HEK293 (cell line): ENCODE measurements at regions not wholly inside any gene's neighbourhood (a gene's known extent, or its start where the extent isn't known, plus 50 kb on each side); places are given as distances from the start of the nearest gene placed in this dataset.

Source experiments
- CTCF ChIA-PET: fragments of 350-600 bp; formaldehyde crosslinking; extraction: SDS; loops from one replicate; lab custom pipeline; 2021; ENCODE audit warnings: antibody characterized with exemption; lab: Yijun Ruan, JAX
- POLR2A ChIA-PET: fragments of 300-600 bp; formaldehyde crosslinking; extraction: SDS; loops from one replicate; lab custom pipeline; 2020; ENCODE audit warnings: antibody characterized with exemption, inconsistent platforms; lab: Yijun Ruan, JAX
- H3K27ac ChIP-seq: fragments of 200-500 bp; sonication (Bioruptor generic); 2 replicates; pipeline ENCODE4 v1.5.1; 2014; ENCODE audit warnings: low read depth, low read length, control low read depth, inconsistent platforms; ENCODE audit errors: extremely low read depth
- H3K36me3 ChIP-seq, 2 experiments: fragments of 200-500 bp in 1 of 2; sonication (Bioruptor generic) in 1 of 2; 1 replicate in 1 of 2; 2 replicates in 1 of 2; pipeline ENCODE4 v1.5.1; 2014 to 2017; ENCODE audit warnings: inconsistent platforms in 2 of 2, low read length in 2 of 2; ENCODE audit not compliant: control insufficient read depth in 2 of 2, insufficient read depth in 1 of 2
- H3K4me1 ChIP-seq: fragments of 200-500 bp; sonication (Bioruptor generic); 2 replicates; pipeline ENCODE4 v1.5.1; 2014; ENCODE audit warnings: mild to moderate bottlenecking, low read length, inconsistent platforms; ENCODE audit not compliant: control insufficient read depth, insufficient read depth
- H3K4me3 ChIP-seq: 2 replicates; pipeline ENCODE4 v1.5.1; 2011; ENCODE audit warnings: low read depth, mild to moderate bottlenecking, control low read depth, low read length, moderate library complexity
- H3K9me3 ChIP-seq: fragments of 200-500 bp; sonication (Bioruptor generic); 2 replicates; pipeline ENCODE4 v1.5.1; 2014; ENCODE audit warnings: low read depth, low read length, inconsistent platforms; ENCODE audit not compliant: control insufficient read depth, insufficient read depth
- GLI4 ChIP-seq: fragments of 450-650 bp; formaldehyde crosslinking; IDR thresholded peaks from 2 replicates; pipeline ENCODE4 v1.5.1; 2016; ENCODE audit warnings: missing biosample characterization, missing genetic modification characterization
- MEIS1 ChIP-seq: sonication (generic); formaldehyde crosslinking; IDR thresholded peaks from 2 replicates; pipeline ENCODE4 v1.8.1; 2022; ENCODE audit warnings: missing genetic modification reagents, mild to moderate bottlenecking, borderline replicate concordance
- PRDM1 ChIP-seq: fragments of 450-650 bp; formaldehyde crosslinking; IDR thresholded peaks from 2 replicates; pipeline ENCODE4; 2016; ENCODE audit warnings: missing biosample characterization, missing genetic modification characterization
- TCF7L2 ChIP-seq: IDR thresholded peaks from 2 replicates; pipeline ENCODE4 v1.6.1; 2011; ENCODE audit warnings: low read depth, mild to moderate bottlenecking, inconsistent platforms, low read length, moderate library complexity, borderline replicate concordance
- YY1 ChIP-seq: fragments of 450-650 bp; formaldehyde crosslinking; IDR thresholded peaks from 2 replicates; pipeline ENCODE4 v1.5.1; 2018; ENCODE audit warnings: missing biosample characterization, missing genetic modification characterization
- ZBTB20 ChIP-seq: fragments of 450-650 bp; formaldehyde crosslinking; IDR thresholded peaks from 2 replicates; pipeline ENCODE4 v1.5.1; 2016; ENCODE audit warnings: missing biosample characterization, missing genetic modification characterization
- ZIC2 ChIP-seq: fragments of 450-650 bp; formaldehyde crosslinking; IDR thresholded peaks from 2 replicates; pipeline ENCODE4 v1.5.1; 2016; ENCODE audit warnings: missing biosample characterization, missing genetic modification characterization
- ZNF10 ChIP-seq: fragments of 450-650 bp; formaldehyde crosslinking; IDR thresholded peaks from 2 replicates; pipeline ENCODE4 v1.5.1; 2017; ENCODE audit warnings: missing biosample characterization, missing genetic modification characterization
- ZNF146 ChIP-seq: fragments of 450-650 bp; formaldehyde crosslinking; IDR thresholded peaks from 2 replicates; pipeline ENCODE4 v1.5.1; 2016; ENCODE audit warnings: missing biosample characterization, missing genetic modification characterization
- ZNF16 ChIP-seq: fragments of 450-650 bp; formaldehyde crosslinking; IDR thresholded peaks from 2 replicates; pipeline ENCODE4 v1.5.1; 2016; ENCODE audit warnings: low read depth, missing biosample characterization, missing genetic modification characterization
- ZNF169 ChIP-seq: fragments of 450-650 bp; formaldehyde crosslinking; IDR thresholded peaks from 2 replicates; pipeline ENCODE4 v1.5.1; 2016; ENCODE audit warnings: missing biosample characterization, missing genetic modification characterization
- ZNF391 ChIP-seq: fragments of 450-650 bp; formaldehyde crosslinking; IDR thresholded peaks from 2 replicates; pipeline ENCODE4 v1.5.1; 2016; ENCODE audit warnings: low read depth, missing biosample characterization, missing genetic modification characterization, borderline replicate concordance
- ZNF544 ChIP-seq: fragments of 450-650 bp; formaldehyde crosslinking; IDR thresholded peaks from 2 replicates; pipeline ENCODE4 v1.5.0; 2017; ENCODE audit warnings: missing biosample characterization, missing genetic modification characterization
- ZNF548 ChIP-seq: fragments of 450-650 bp; formaldehyde crosslinking; IDR thresholded peaks from 2 replicates; pipeline ENCODE4 v1.5.1; 2016; ENCODE audit warnings: missing biosample characterization, missing genetic modification characterization
- ZNF561 ChIP-seq: fragments of 450-650 bp; IDR thresholded peaks from 2 replicates; pipeline ENCODE4 v1.5.1; 2018; ENCODE audit warnings: missing biosample characterization, missing genetic modification characterization, borderline replicate concordance
- ZNF658 ChIP-seq: fragments of 450-650 bp; formaldehyde crosslinking; IDR thresholded peaks from 2 replicates; pipeline ENCODE4; 2016; ENCODE audit warnings: missing biosample characterization, missing genetic modification characterization
- ZNF837 ChIP-seq: fragments of 450-650 bp; formaldehyde crosslinking; IDR thresholded peaks from 2 replicates; pipeline ENCODE4 v1.5.1; 2016; ENCODE audit warnings: missing biosample characterization, missing genetic modification characterization
- ZSCAN16 ChIP-seq: fragments of 450-650 bp; formaldehyde crosslinking; IDR thresholded peaks from 2 replicates; pipeline ENCODE4 v1.5.1; 2016; ENCODE audit warnings: missing biosample characterization, missing genetic modification characterization
- TF ChIP-seq, protein P1 (sequence below): fragments of 450-650 bp; formaldehyde crosslinking; IDR thresholded peaks from 2 replicates; pipeline ENCODE4 v1.5.1; 2016; ENCODE audit warnings: missing biosample characterization, missing genetic modification characterization
- TF ChIP-seq, protein P2 (sequence below): sonication (generic); formaldehyde crosslinking; IDR thresholded peaks from 2 replicates; pipeline ENCODE4 v1.8.1; 2022; ENCODE audit warnings: mild to moderate bottlenecking, moderate library complexity, missing genetic modification reagents
- TF ChIP-seq, protein P3 (sequence below): fragments of 450-650 bp; formaldehyde crosslinking; IDR thresholded peaks from 2 replicates; pipeline ENCODE4 v1.5.1; 2016; ENCODE audit warnings: missing biosample characterization, missing genetic modification characterization
- TF ChIP-seq, protein P4 (sequence below): fragments of 450-650 bp; IDR thresholded peaks from 2 replicates; pipeline ENCODE4 v1.5.1; 2018; ENCODE audit warnings: missing biosample characterization, missing genetic modification characterization
- TF ChIP-seq, protein P5 (sequence below): fragments of 450-650 bp; formaldehyde crosslinking; IDR thresholded peaks from 2 replicates; pipeline ENCODE4 v1.5.1; 2016; ENCODE audit warnings: missing biosample characterization, missing genetic modification characterization
- TF ChIP-seq, protein P6 (sequence below): fragments of 450-650 bp; formaldehyde crosslinking; IDR thresholded peaks from 2 replicates; pipeline ENCODE4 v1.5.1; 2017; ENCODE audit warnings: missing biosample characterization, mild to moderate bottlenecking, missing genetic modification characterization, moderate library complexity

DNA sequence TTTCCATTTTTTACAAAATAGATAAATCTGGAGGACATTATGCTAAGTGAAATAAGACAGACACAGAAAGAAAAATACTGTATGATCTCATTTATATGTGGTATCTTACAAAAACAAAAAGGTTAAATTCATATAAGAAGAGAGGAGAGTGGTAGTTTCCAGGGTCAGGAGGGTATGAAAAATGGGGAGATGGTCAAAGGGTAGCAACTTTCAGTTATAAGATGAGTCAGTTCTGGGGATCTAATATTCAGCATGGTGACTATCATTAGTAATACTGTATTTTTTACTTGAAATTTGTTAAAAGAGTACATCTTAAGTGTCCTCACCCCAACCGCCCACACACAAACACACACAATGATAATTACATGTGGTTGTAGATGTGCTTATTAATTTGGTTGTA lies 1250.1 kb downstream of the SORCS1 start (continued):
- TF ChIP-seq, protein P1, sequence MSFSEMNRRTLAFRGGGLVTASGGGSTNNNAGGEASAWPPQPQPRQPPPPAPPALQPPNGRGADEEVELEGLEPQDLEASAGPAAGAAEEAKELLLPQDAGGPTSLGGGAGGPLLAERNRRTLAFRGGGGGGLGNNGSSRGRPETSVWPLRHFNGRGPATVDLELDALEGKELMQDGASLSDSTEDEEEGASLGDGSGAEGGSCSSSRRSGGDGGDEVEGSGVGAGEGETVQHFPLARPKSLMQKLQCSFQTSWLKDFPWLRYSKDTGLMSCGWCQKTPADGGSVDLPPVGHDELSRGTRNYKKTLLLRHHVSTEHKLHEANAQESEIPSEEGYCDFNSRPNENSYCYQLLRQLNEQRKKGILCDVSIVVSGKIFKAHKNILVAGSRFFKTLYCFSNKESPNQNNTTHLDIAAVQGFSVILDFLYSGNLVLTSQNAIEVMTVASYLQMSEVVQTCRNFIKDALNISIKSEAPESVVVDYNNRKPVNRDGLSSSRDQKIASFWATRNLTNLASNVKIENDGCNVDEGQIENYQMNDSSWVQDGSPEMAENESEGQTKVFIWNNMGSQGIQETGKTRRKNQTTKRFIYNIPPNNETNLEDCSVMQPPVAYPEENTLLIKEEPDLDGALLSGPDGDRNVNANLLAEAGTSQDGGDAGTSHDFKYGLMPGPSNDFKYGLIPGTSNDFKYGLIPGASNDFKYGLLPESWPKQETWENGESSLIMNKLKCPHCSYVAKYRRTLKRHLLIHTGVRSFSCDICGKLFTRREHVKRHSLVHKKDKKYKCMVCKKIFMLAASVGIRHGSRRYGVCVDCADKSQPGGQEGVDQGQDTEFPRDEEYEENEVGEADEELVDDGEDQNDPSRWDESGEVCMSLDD, result no peak
- TF ChIP-seq ZNF146 (tag by site-specific recombination), result no peak
- TF ChIP-seq ZIC2 (tag by site-specific recombination), result no peak
- TF ChIP-seq ZNF837 (tag by site-specific recombination), result no peak

DNA sequence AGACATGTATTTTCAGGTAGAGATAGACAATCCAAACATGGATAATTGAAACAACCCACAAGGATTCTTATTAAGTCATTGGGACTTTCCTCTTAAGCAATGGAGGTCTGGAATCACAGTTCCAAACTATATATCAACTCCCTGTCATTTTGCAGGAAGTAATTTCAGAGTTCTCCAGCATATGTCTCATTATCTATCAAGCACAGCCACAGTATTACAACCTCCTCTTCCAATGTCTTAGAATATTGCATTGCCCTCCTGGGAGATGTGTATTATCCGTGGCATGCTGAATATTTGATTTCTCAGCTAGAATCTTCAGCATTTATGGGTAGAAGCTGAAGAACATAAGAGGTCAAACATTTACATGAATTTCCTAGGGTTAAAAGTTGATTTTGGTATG lies 1255.8 kb downstream of the SORCS1 start:
- no peaks in the 10 kb centered on the region for H3K36me3 ChIP-seq
- no peak for TF ChIP-seq ZNF658 (tag by site-specific recombination)
- TF ChIP-seq ZNF548 (tag by site-specific recombination), result no peak
- no peak for TF ChIP-seq ZNF544 (tag by site-specific recombination)
- TF ChIP-seq TCF7L2, result no peak
- TF ChIP-seq ZNF169, result no peak
- TF ChIP-seq ZSCAN16, result no peak
- TF ChIP-seq, protein P2, sequence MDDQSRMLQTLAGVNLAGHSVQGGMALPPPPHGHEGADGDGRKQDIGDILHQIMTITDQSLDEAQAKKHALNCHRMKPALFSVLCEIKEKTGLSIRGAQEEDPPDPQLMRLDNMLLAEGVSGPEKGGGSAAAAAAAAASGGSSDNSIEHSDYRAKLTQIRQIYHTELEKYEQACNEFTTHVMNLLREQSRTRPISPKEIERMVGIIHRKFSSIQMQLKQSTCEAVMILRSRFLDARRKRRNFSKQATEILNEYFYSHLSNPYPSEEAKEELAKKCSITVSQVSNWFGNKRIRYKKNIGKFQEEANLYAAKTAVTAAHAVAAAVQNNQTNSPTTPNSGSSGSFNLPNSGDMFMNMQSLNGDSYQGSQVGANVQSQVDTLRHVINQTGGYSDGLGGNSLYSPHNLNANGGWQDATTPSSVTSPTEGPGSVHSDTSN (CRISPR knock-in tag), result no peak
- TF ChIP-seq ZNF10 (tag by site-specific recombination), result no peak
- no peak for TF ChIP-seq PRDM1 (tag by site-specific recombination)
- TF ChIP-seq, protein P3, sequence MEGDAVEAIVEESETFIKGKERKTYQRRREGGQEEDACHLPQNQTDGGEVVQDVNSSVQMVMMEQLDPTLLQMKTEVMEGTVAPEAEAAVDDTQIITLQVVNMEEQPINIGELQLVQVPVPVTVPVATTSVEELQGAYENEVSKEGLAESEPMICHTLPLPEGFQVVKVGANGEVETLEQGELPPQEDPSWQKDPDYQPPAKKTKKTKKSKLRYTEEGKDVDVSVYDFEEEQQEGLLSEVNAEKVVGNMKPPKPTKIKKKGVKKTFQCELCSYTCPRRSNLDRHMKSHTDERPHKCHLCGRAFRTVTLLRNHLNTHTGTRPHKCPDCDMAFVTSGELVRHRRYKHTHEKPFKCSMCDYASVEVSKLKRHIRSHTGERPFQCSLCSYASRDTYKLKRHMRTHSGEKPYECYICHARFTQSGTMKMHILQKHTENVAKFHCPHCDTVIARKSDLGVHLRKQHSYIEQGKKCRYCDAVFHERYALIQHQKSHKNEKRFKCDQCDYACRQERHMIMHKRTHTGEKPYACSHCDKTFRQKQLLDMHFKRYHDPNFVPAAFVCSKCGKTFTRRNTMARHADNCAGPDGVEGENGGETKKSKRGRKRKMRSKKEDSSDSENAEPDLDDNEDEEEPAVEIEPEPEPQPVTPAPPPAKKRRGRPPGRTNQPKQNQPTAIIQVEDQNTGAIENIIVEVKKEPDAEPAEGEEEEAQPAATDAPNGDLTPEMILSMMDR (tag by site-specific recombination), result no peak
- TF ChIP-seq, protein P4, sequence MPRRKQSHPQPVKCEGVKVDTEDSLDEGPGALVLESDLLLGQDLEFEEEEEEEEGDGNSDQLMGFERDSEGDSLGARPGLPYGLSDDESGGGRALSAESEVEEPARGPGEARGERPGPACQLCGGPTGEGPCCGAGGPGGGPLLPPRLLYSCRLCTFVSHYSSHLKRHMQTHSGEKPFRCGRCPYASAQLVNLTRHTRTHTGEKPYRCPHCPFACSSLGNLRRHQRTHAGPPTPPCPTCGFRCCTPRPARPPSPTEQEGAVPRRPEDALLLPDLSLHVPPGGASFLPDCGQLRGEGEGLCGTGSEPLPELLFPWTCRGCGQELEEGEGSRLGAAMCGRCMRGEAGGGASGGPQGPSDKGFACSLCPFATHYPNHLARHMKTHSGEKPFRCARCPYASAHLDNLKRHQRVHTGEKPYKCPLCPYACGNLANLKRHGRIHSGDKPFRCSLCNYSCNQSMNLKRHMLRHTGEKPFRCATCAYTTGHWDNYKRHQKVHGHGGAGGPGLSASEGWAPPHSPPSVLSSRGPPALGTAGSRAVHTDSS (tag by site-specific recombination), result no peak
- TF ChIP-seq YY1 (tag by site-specific recombination), result no peak
- POLR2A ChIA-PET, result no interaction called here
- no peak overlapping the region for H3K4me3 ChIP-seq
- CTCF ChIA-PET, result no interaction called here
- no peaks in the 10 kb centered on the region for H3K9me3 ChIP-seq
- H3K4me1 ChIP-seq, result no peaks in the 10 kb centered on the region
- H3K27ac ChIP-seq, result no peak overlapping the region

DNA sequence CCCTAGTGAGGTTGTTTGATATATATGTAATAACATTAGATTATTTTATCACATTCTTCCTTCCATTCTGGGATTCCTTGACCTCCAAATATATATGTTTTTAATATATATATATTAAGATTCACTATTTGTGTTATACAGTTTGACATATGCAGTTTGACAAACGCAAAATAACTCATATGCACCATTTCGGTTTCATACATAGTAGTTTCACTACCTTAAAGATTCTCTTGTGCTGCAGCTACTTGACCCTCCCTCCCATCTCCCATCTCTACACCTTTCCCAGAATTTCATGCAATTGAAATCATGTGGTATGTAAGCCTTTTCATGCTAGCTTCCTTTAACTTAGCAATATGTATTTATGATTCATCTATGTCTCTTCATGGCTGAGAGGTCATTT lies 1244.4 kb downstream of the SORCS3 start:
- Histone ChIP-seq H3K4me1 (no peaks in the 10 kb centered on the region), H3K36me3 (no peaks in the 10 kb centered on the region), H3K4me3 (no peak overlapping the region), H3K27ac (no peak overlapping the region), H3K9me3 (no peaks in the 10 kb centered on the region)
- POLR2A ChIA-PET, result no interaction called here
- CTCF ChIA-PET, result no interaction called here
- TF ChIP-seq ZBTB20 (tag by site-specific recombination), result no peak
- TF ChIP-seq, protein P2 (CRISPR knock-in tag), result no peak
- no peak for TF ChIP-seq GLI4 (tag by site-specific recombination)
- no peak for TF ChIP-seq ZNF391 (tag by site-specific recombination)
- TF ChIP-seq, protein P5, sequence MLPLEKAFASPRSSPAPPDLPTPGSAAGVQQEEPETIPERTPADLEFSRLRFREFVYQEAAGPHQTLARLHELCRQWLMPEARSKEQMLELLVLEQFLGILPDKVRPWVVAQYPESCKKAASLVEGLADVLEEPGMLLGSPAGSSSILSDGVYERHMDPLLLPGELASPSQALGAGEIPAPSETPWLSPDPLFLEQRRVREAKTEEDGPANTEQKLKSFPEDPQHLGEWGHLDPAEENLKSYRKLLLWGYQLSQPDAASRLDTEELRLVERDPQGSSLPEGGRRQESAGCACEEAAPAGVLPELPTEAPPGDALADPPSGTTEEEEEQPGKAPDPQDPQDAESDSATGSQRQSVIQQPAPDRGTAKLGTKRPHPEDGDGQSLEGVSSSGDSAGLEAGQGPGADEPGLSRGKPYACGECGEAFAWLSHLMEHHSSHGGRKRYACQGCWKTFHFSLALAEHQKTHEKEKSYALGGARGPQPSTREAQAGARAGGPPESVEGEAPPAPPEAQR (tag by site-specific recombination), result no peak
- TF ChIP-seq ZNF16 (tag by site-specific recombination), result no peak
- no peak for TF ChIP-seq ZNF561 (tag by site-specific recombination)
- TF ChIP-seq MEIS1 (CRISPR knock-in tag), result no peak
- TF ChIP-seq, protein P6, sequence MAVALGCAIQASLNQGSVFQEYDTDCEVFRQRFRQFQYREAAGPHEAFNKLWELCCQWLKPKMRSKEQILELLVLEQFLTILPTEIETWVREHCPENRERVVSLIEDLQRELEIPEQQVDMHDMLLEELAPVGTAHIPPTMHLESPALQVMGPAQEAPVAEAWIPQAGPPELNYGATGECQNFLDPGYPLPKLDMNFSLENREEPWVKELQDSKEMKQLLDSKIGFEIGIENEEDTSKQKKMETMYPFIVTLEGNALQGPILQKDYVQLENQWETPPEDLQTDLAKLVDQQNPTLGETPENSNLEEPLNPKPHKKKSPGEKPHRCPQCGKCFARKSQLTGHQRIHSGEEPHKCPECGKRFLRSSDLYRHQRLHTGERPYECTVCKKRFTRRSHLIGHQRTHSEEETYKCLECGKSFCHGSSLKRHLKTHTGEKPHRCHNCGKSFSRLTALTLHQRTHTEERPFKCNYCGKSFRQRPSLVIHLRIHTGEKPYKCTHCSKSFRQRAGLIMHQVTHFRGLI (tag by site-specific recombination), result no peak
